NAMALWA (cell line): ENCODE measurements at regions not wholly inside any gene's neighbourhood (a gene's known extent, or its start where the extent isn't known, plus 50 kb on each side); places are given as distances from the start of the nearest gene placed in this dataset.
"Not testable (repeated sequence)": the region's sequence is repeated elsewhere in the genome, so short reads cannot be mapped to it uniquely, and the experiment has no call there.

Source experiments
- DNase-seq: peaks from one replicate; pipeline ENCODE4 v3.0.0-alpha.2; 2015; ENCODE audit warnings: low spot score

DNA sequence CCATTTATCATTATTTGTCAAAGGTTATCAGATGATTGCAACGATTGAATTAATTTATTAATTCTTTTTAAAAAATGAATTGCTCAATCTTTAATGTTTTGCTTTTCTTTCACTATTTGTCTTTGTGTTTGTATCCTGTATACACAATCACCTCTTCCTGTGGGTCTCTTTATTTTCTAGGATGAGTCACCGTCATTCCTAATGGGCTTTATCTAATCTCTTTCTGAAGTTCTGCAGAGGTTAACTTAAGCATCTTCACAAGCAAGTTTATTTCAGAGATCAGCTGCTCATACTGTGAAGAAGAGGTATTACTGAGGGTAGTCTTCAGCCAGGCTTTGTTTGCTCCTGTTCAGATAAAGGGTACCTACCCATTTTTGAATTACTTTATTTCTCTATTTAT, 323.9 kb downstream of the NNT start:
- no peak for DNase-seq

GRCh38 chr5:43920422-43920821, 317.4 kb downstream of the NNT start:
- no peak for DNase-seq

DNA sequence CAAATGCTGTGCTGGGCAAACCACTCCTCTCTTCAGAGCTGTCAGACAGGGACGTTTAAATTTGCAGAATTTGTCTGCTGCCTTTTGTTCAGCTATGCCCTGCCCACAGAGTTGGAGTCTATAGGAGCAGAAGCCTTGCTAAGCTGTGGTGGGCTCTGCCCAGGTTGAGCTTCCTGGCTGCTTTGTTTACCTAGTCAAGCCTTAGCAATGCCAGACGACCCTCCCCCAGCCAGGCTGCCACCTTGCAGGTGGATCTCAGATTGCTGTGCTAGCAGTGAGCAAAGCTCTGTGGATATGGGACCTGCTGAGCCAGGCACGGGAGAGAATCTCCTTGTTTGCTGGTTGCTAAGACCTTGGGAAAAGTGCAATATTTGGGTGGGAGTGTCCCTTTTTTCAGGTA, 314.9 kb downstream of the NNT start:
- DNase-seq, result no peak

GRCh38 chr5:43903129-43903528, 300.1 kb downstream of the NNT start:
- no peak for DNase-seq

DNA sequence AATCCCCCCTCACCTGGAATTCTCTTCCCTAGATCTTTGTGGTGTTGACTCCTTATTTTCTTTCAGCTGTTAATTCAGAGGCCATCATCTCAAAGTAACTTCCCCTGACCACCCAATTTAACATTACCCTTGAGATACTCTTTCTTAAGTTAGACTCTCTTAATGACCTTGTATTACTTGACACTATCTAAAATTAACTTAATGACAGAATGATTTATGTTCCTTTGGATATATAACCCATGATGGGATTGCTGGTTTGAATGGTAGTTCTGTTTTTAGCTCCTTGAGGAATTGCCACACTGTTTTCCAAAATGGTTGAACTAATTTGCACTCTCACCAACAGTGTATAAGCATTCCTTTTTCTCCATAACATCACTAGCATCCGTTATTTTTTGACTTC, 298.0 kb downstream of the NNT start:
- no peak for DNase-seq

GRCh38 chr5:43895876-43896275, 292.9 kb downstream of the NNT start:
- no peak for DNase-seq

- DNase-seq, result no peak
These were observed 291.1 kb downstream of the NNT start for GRCh38 chr5:43893951-43894684.

DNA sequence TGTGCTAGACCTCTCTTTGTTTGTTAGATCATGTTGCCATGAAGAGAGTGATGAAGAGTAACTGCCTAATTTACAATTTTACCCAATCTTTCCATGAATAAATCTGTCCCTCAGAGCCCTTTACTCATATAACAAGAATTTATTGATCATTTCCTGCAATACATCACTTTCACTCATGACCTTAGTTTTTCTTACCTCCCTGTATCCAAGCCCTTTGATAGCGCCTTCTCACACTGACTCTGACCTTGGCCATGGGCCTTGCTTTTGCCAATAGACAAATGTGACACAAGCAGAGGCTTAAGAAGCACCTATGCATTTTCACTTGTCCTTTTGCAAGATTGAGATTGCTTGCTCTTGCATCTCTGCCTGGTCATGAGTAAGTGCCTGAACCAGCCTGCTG, 288.1 kb downstream of the NNT start:
- no peak for DNase-seq

DNA sequence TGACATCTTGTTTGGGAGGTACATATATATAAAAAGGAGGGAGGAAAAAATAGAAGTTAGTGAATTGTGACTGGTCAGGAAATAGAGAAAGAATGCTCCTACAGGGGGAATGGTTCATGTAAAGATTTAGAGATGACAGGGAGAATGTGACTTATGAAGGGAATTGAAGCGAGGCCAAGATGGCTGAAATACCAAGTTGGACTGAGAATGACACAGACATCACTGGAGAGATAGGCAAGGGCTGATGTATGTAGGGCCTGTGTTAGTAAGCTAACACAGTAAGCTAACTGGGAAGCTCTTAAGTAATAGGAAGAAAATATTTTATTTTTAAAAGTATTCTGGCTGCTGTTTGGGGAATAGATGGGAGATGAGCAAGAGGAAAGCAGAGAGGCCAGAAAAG, 286.3 kb downstream of the NNT start:
- no peak for DNase-seq

GRCh38 chr5:43875741-43876140, 272.8 kb downstream of the NNT start:
- DNase-seq, result no peak

GRCh38 chr5:43874772-43875171, 271.8 kb downstream of the NNT start:
- no peak for DNase-seq

DNA sequence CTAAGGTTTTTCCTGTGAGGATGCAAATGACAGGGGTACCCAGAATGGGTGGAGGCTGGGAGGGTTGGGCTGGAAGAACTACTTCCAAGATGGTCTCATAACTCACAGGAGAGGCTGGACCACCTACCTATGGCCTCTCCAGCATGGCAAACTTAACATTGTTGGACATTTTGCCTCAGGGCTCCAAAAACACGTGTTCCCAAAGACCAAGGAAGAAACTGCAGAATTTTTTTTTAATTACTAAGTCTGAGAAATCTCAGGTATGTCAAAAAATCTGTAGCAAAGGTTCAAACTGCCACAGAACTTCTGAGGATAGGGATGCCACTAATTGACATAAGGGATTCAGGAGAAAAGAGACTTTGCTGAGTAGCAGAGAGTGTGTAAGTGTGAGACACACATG, 270.8 kb downstream of the NNT start:
- DNase-seq, result no peak

DNA sequence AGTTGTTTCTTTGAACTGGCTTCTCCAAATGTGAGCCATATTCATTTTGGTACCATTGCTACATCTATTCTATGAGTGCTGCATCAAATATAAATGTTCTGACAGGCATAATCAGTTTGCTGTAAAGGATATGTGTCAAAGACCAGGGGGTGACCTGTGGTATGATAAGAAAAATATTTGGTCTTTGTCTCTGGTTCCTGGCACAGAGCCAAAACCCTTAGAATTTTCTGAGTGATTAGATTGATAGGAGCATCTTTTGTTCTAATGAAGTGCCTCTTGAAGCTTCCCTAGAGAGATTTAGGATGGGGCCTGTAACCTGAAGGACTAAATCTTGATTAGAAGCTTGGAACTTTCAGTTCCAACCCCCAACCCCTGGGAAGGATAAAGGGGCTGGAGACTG, 256.3 kb downstream of the NNT start:
- no peak for DNase-seq

DNA sequence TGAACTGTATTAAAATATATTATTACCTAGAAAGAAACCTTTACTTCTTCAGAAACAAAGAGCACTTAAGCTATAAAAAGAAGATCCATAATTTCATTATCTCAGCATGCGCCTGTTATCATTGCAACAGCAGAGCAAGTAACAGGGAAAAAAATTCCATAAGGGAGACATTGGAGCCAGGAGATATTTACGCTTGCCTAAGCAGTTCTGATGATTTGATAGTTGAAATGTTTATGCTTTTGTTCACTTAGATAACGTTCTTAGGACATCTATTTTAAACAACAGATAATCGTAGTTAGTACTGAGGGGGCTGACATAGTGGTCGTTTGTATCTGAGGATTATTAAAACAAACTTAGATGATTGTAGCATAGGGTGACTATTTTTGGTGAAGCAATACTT, 252.5 kb downstream of the NNT start:
- DNase-seq, result no peak

DNA sequence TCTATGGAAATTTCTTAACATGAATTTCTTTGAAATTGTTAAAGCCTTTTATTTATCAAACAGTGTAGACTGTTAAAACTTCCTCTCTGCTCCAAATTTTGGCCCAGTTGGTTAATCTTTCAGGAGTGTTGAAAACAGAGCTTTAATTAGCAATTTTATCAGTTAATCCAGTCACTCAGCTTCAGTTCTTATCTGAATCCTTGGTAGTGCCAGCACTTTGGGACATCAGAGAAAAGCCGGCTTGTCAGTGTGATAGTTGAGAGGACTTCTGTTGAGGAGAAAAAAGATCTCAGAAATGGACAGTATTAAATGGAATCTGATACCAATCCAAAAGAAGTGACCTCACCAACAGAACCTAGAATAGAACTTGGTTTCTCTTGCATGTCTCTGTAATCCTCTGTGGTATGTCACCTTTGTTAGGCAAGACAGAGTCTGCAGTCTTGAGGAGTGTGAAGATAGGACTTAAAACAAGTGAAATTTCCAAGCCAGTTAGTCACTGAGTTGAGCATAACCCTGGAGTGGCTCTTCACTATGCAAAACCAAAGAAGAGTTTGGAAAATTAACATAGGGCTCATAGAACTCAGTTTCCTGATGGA, 251.8 kb downstream of the NNT start:
- DNase-seq, result no peak

DNA sequence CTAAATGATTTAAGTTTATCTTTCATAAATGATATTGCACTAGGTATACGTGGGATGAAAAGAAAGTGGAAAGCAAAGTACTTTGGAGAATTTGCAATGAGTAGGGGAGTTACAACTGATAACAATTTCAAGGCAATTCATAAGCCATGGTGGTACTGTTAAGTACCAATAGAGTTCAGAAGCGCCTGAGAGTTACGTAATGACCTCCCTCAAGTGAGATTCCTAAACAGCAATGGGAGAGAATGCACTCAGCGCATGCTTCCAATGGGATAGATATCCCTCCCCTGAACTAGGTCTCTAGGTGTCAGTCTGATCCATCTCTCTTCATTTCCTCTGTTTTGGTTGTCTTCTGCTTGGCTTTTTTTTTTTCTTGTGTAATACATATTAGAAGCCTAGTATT, 249.3 kb downstream of the NNT start:
- DNase-seq, result no peak

DNA sequence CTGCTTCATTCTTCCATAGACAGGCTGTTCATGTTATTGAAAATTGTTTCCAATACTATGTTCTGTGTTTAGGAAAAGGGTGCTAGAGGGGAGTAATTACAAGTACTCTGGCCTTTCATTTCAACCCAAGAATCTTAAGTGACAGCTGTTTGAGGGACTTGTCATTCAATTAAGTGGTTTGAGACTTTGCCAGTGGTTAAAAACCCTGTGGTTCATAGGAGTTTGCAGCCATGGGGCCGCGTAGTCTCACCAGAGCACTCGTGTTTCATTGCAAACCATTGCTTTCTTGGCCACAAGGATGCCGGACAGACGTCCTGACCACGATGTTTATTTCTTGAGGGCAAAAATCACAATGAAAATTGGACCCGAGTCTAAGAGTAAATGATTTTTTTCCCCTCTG, 248.8 kb downstream of the NNT start:
- no peak for DNase-seq

- DNase-seq, result no peak
These were observed 237.6 kb downstream of the NNT start for GRCh38 chr5:43840424-43841125.

DNA sequence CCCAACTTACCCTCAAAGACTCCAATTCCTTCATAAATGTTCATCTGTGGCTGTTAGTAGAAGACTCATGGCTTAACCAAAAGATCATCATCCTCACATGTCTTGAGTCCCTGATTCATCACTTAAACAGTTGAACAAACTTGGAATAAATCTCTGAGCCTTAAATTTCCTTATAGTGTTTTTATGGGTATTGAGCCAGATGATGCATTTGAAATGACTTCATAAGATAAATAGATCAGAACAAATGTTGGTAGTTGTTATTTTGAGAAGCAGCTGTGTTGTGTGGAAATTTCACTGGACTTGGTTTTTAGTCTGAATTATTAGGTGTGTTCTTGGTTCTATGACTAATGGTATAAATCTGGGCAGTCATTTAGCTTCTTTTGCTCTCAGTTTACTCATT, 236.2 kb downstream of the NNT start:
- DNase-seq, result no peak

DNA sequence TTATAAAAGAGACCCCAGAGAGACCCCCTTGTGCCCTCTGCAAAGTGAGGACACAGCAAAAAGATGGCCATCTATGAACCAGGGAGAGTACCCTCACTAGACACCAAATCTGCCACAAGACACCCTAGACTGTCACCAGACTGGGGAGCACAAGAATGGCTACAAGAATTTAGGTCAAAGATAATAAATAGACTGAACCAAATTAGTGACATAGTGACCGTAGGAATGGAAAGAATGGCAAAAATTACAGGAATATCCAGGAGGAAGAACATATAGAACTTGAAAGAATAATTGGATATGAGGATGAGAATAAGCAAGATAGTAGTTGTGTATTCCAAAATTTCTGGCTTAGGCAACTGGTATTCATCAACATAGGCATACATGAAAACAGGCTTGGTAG, 235.0 kb downstream of the NNT start:
- DNase-seq, result no peak

DNA sequence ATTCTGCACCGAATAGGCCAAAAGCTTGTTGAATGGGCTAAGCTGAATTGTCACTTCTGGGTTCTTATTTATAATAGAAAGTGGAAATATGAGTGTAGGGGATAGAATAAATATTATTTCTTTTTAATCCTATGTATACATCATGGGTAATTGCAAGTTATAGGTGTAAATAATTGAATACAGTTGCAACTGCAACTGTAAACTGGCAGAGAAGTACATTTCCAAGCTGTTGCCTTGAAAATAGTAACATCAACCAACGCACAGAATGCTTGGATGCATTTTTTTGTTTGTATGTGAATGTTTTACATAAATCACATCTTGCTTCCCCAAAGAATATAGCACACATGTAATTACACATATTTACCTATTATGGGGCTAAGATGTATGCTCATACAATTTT, 234.1 kb downstream of the NNT start:
- DNase-seq, result no peak

GRCh38 chr5:43833961-43834360, 231.0 kb downstream of the NNT start:
- DNase-seq, result no peak

DNA sequence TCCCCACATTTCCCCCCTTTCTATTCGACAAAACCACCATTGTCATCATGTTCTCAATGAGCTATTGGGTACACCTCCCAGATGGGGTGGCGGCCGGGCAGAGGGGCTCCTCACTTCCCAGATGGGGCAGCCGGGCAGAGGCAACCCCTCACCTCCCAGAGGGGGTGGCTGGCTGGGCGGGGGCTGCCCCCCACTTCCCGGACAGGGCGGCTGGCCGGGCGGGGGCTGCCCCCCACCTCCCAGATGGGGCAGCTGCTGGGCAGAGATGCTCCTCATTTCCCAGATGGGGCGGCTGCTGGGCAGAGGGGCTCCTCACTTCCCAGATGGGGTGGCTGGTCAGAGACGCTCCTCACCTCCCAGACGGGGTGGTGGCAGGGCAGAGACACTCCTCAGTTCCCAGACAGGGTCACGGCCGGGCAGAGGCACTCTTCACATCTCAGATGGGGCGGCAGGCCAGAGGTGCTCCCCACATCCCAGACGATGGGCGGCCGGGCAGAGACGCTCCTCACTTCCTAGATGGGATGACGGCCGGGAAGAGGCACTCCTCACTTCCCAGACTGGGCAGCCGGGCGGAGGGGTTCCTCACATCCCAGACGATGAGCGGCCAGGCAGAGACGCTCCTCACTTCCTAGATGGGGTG, 221.5 kb downstream of the NNT start:
- not testable (repeated sequence) for DNase-seq
